ENCODE measurements at regions not wholly inside any gene's neighbourhood (a gene's known extent, or its start where the extent isn't known, plus 50 kb on each side); places are given as distances from the start of the nearest gene placed in this dataset.

- no peak for TF ChIP-seq CTCF (IDR thresholded peaks at IDR 0.05)
- no peak overlapping the region for H3K27ac ChIP-seq
- H3K4me3 ChIP-seq, result no peak overlapping the region
- intact Hi-C loops (cut with DNase I), result no loop called here
- no peak for DNase-seq
- WGBS, 3 donors, result 97 to 98% (median 97%) methylated on average over 1 of the region's 1 CpG
- H3K9me3 ChIP-seq, result no peaks in the 10 kb centered on the region
- H3K27me3 ChIP-seq, result no peaks in the 10 kb centered on the region
- no peaks in the 10 kb centered on the region for H3K36me3 ChIP-seq
- peaks cover 12% of the 10 kb centered on the region for H3K4me1 ChIP-seq (ENCODE audit: insufficient read depth)
Observed at GRCh38 chr3:177749836-177750235, 552.6 kb upstream of the TBL1XR1 start.

GRCh38 chr3:177750436-177750835, 553.2 kb upstream of the TBL1XR1 start:
- intact Hi-C loops (cut with DNase I), result no loop called here
- Histone ChIP-seq H3K36me3 (no peaks in the 10 kb centered on the region), H3K4me1 (ENCODE audit: insufficient read depth) (peaks cover 12% of the 10 kb centered on the region), H3K27me3 (no peaks in the 10 kb centered on the region), H3K4me3 (no peak overlapping the region), H3K27ac (no peak overlapping the region), H3K9me3 (no peaks in the 10 kb centered on the region)
- DNase-seq, result no peak
- 95 to 100% (median 97%) methylated on average over 1 of the region's 1 CpG for WGBS, 3 donors
- no peak for TF ChIP-seq EP300 (IDR thresholded peaks at IDR 0.05)
- TF ChIP-seq POLR2A (IDR thresholded peaks at IDR 0.05), result no peak
- TF ChIP-seq CTCF (IDR thresholded peaks at IDR 0.05), result no peak

GRCh38 chr3:177751770-177752169, 554.5 kb upstream of the TBL1XR1 start:
- intact Hi-C loops (cut with DNase I), result no loop called here
- no peak for DNase-seq
- no peak overlapping the region for H3K27ac ChIP-seq
- TF ChIP-seq CTCF (IDR thresholded peaks at IDR 0.05) (no peak), EP300 (IDR thresholded peaks at IDR 0.05) (no peak), POLR2A (IDR thresholded peaks at IDR 0.05) (no peak)
- H3K4me3 ChIP-seq, result no peak overlapping the region
- no peaks in the 10 kb centered on the region for H3K9me3 ChIP-seq
- H3K27me3 ChIP-seq, result no peaks in the 10 kb centered on the region
- WGBS, 3 donors, result 30 to 70% (median 48%) methylated on average over 4 of the region's 4 CpGs
- H3K4me1 ChIP-seq (ENCODE audit: insufficient read depth), result peaks cover 12% of the 10 kb centered on the region
- H3K36me3 ChIP-seq, result no peaks in the 10 kb centered on the region

GRCh38 chr3:177752831-177753230, 555.5 kb upstream of the TBL1XR1 start:
- peaks cover 12% of the 10 kb centered on the region for H3K4me1 ChIP-seq (ENCODE audit: insufficient read depth)
- no peak overlapping the region for H3K27ac ChIP-seq
- intact Hi-C loops (cut with DNase I), result no loop called here
- no peaks in the 10 kb centered on the region for H3K27me3 ChIP-seq
- H3K9me3 ChIP-seq, result no peaks in the 10 kb centered on the region
- TF ChIP-seq POLR2A (IDR thresholded peaks at IDR 0.05), result no peak
- no peak for TF ChIP-seq EP300 (IDR thresholded peaks at IDR 0.05)
- no peak for TF ChIP-seq CTCF (IDR thresholded peaks at IDR 0.05)
- no peaks in the 10 kb centered on the region for H3K36me3 ChIP-seq
- no peak overlapping the region for H3K4me3 ChIP-seq
- DNase-seq, result no peak
- 73 to 82% (median 80%) methylated on average over 3 of the region's 3 CpGs for WGBS, 3 donors

All from ovary (tissue), 7 donors.